ENCODE measurements at regions not wholly inside any gene's neighbourhood (a gene's known extent, or its start where the extent isn't known, plus 50 kb on each side); places are given as distances from the start of the nearest gene placed in this dataset.
A peak's percentile ranks its signal among the peaks of the same experiment; 100 is the strongest.

DNA sequence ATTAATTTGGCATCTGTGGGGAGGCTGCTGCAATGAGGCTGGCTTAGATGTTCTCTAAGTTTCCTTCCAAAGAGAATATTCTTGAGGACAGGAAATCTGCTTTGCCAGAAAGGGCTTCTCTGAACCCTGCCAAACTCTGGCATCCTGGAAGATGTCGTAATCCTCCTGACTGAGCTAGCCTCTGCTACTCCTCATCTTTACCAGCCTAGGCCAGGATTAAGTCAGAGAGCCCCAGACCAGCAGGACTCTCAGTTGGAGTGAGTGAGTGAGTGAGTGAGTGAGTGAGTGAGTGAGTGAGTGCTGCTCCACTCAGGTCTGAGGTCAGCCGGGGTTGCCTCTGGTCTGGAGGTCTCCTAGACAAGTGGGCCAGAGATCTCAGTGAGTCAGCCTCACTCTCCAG lies 104.9 kb upstream of the SOD3 start:
- H3K18ac ChIP-seq (ENCODE audit: low read depth, low read length): no peak overlapping the region; the same call in 1 of the 2 replicates
- peak; percentile 11 for DNase-seq
- dilution Hi-C loops (cut with HindIII; ENCODE audit: low sequenced_read_pairs, unreplicated experiment) (no loop called here), intact Hi-C loops (cut with micrococcal nuclease) (no loop called here), in situ Hi-C loops (cut with MboI; ENCODE audit: low sequenced_read_pairs) (loop anchor here (25.0 kb wide), 1 partner anchor 203 kb away; no protein-coding TSS in a partner anchor)
- H3K36me3 ChIP-seq (ENCODE audit: control insufficient read depth, insufficient read depth, low read length): no peaks in the 10 kb centered on the region
- ChIA-PET POLR2A (ENCODE audit: unreplicated experiment) (interaction anchor here (0.5 kb wide), 1 partner anchor 168 kb away, joined by 5 read pairs; no protein-coding TSS in a partner anchor), CTCF (no interaction called here)
- peaks cover 2% of the 10 kb centered on the region; the same call in 1 of the 2 replicates for H3K9me3 ChIP-seq (ENCODE audit: control insufficient read depth, insufficient read depth, low read length)
- H3K23ac ChIP-seq (ENCODE audit: low read depth, low read length): no peak overlapping the region
- H3K9me1 ChIP-seq (ENCODE audit: insufficient read depth, low read length): no peaks in the 10 kb centered on the region
- H3K4me1 ChIP-seq (ENCODE audit: control insufficient read depth, insufficient read depth, low read length): peaks cover 3% of the 10 kb centered on the region; the same call in 1 of the 2 replicates
- WGBS, 2 experiments (ENCODE audit: extremely low coverage in 2 of 2, insufficient read length in 1 of 2): no CpG with 5 or more reads among the region's 2 CpGs
- no peak overlapping the region for H2BK120ac ChIP-seq (ENCODE audit: low read depth, low read length)
- H3K4ac ChIP-seq (ENCODE audit: low read depth, low read length): no peak overlapping the region
- no peaks in the 10 kb centered on the region for H3K79me1 ChIP-seq (ENCODE audit: low read depth in 1 of 2, low read length in 2 of 2)
- TF ChIP-seq RAD21 (IDR thresholded peaks at IDR 0.05; ENCODE audit: low read length): no peak
- peak; percentile 59; the same call in 1 of the 2 replicates for TF ChIP-seq CEBPB (IDR thresholded peaks at IDR 0.05; ENCODE audit: low read depth, low read length)
- no peak overlapping the region for H3K14ac ChIP-seq (replicated peaks; ENCODE audit: low read depth, low read length)
- H3K4me2 ChIP-seq (ENCODE audit: low read depth, low read length): no peak overlapping the region
- H4K20me1 ChIP-seq (ENCODE audit: insufficient read depth, low read length): no peaks in the 10 kb centered on the region
- peaks cover 4% of the 10 kb centered on the region for H3K27me3 ChIP-seq (ENCODE audit: control insufficient read depth, insufficient read depth, low read length)
- no peak overlapping the region for H2BK5ac ChIP-seq (ENCODE audit: low read depth, low read length, poor library complexity, severe bottlenecking)
- no peak overlapping the region for H4K5ac ChIP-seq (ENCODE audit: low read depth, low read length)
- no peak overlapping the region for H3K27ac ChIP-seq (ENCODE audit: insufficient read depth, low read length)
- H2AK5ac ChIP-seq (ENCODE audit: low read depth, low read length): no peak overlapping the region
- no peak overlapping the region for H3K9ac ChIP-seq (ENCODE audit: low read depth, low read length)
- no peak overlapping the region for H2AK9ac ChIP-seq (replicated peaks; ENCODE audit: low read depth, low read length, poor library complexity)
- no peak overlapping the region for H2AFZ ChIP-seq (replicated peaks; ENCODE audit: low read length, poor library complexity)
- no TSS peak for BruUV-seq (replicated peaks)
- no peak overlapping the region for H2BK20ac ChIP-seq (ENCODE audit: low read depth, low read length)
- no peak overlapping the region for H4K8ac ChIP-seq (ENCODE audit: low read depth in 2 of 2, low read length in 2 of 2)
- no peak overlapping the region for H2BK15ac ChIP-seq (ENCODE audit: low read depth, low read length)
- H3K56ac ChIP-seq (ENCODE audit: extremely low read depth, insufficient read depth, low read length): no peak overlapping the region
- H4K91ac ChIP-seq (ENCODE audit: insufficient read depth, low read depth, low read length): no peak overlapping the region
- no peak overlapping the region for H3K4me3 ChIP-seq (ENCODE audit: insufficient read depth, low read depth, low read length)
- peak; percentile 72 for ATAC-seq (ENCODE audit: low read depth)

Data from IMR-90 (cell line).